Activated CD4-positive, alpha-beta T cell treated with anti-CD3 and anti-CD28 coated beads for 36 hours (primary cell): ENCODE measurements at regions not wholly inside any gene's neighbourhood (a gene's known extent, or its start where the extent isn't known, plus 50 kb on each side); places are given as distances from the start of the nearest gene placed in this dataset.
"Not testable (repeated sequence)": the region's sequence is repeated elsewhere in the genome, so short reads cannot be mapped to it uniquely, and the experiment has no call there.

ENCODE experiments used
- ATAC-seq: fragments of 200-7000 bp; cut with Tn5 transposase; one replicate; pipeline ENCODE4 v1.10.0; 2021; ENCODE audit warnings: mild to moderate bottlenecking, moderate library complexity
- CTCF ChIA-PET: fragments of 350-600 bp; sonication (Branson Sonifier 250); formaldehyde crosslinking; loops from one replicate; lab custom pipeline; 2021; ENCODE audit warnings: antibody characterized with exemption; lab: Charles Lee
- POLR2A ChIA-PET: fragments of 350-600 bp; sonication (Branson Sonifier 250); formaldehyde crosslinking; loops from one replicate; lab custom pipeline; 2021; ENCODE audit warnings: antibody characterized with exemption, inconsistent platforms; lab: Charles Lee
- DNase-seq: peaks from one replicate; pipeline ENCODE4 v3.0.0-alpha.2; 2020
- H3K27ac Mint-ChIP-seq: one replicate; pipeline ENCODE4 v1.8.0; 2021; ENCODE audit warnings: mixed read lengths
- H3K27me3 Mint-ChIP-seq: one replicate; pipeline ENCODE4 v1.8.0; 2021; ENCODE audit warnings: mixed read lengths
- H3K36me3 Mint-ChIP-seq: one replicate; pipeline ENCODE4 v1.8.0; 2021; ENCODE audit warnings: low read depth, mixed read lengths
- H3K4me1 Mint-ChIP-seq: one replicate; pipeline ENCODE4 v1.8.0; 2021; ENCODE audit warnings: mixed read lengths
- H3K4me3 Mint-ChIP-seq: one replicate; pipeline ENCODE4 v1.8.0; 2021; ENCODE audit warnings: mild to moderate bottlenecking, moderate library complexity, mixed read lengths
- H3K9me3 Mint-ChIP-seq: one replicate; pipeline ENCODE4 v1.8.0; 2021; ENCODE audit warnings: low read depth, mixed read lengths
- intact Hi-C, 2 experiments: fragments of 100-400 bp; cut with DNase I in 1 of 2; cut with micrococcal nuclease in 1 of 2; formaldehyde crosslinking; loops; one replicate each; pipeline versions ENCODE4 v1.14.2 to v1.15.1; 2022 to 2024; cut with DNase I, micrococcal nuclease

GRCh38 chr13:99733346-99733745 is 232.1 kb downstream of the TM9SF2 start:
- Mint-ChIP-seq H3K9me3 (no peaks in the 10 kb centered on the region), H3K27me3 (no peaks in the 10 kb centered on the region), H3K27ac (no peak overlapping the region), H3K4me1 (no peaks in the 10 kb centered on the region), H3K36me3 (no peaks in the 10 kb centered on the region), H3K4me3 (no peak overlapping the region)
- intact Hi-C loops = no loop called here
- ATAC-seq (no peak), DNase-seq (no peak)
- ChIA-PET CTCF (interaction anchor here (0.8 kb wide), 1 partner anchor 77 kb away, joined by 3 read pairs; no protein-coding TSS in a partner anchor), POLR2A (no interaction called here)

GRCh38 chr13:99731747-99732146 is 230.5 kb downstream of the TM9SF2 start:
- Mint-ChIP-seq H3K36me3 (no peaks in the 10 kb centered on the region), H3K4me1 (no peaks in the 10 kb centered on the region), H3K4me3 (no peak overlapping the region), H3K27me3 (no peaks in the 10 kb centered on the region), H3K9me3 (no peaks in the 10 kb centered on the region), H3K27ac (no peak overlapping the region)
- no peak for ATAC-seq
- POLR2A ChIA-PET = no interaction called here
- intact Hi-C loops = no loop called here
- CTCF ChIA-PET = interaction anchor here (1.3 kb wide), 1 partner anchor 13 kb away, joined by 3 read pairs; no protein-coding TSS in a partner anchor
- no peak for DNase-seq

- ChIA-PET CTCF (interaction anchor here (0.6 to 0.7 kb wide), 3 partner anchors 27 to 113 kb away, joined by 3 to 5 read pairs (median 3); no protein-coding TSS in a partner anchor), POLR2A (no interaction called here)
- ATAC-seq = no peak
- H3K36me3 Mint-ChIP-seq = no peaks in the 10 kb centered on the region
- intact Hi-C loops = no loop called here
- no peaks in the 10 kb centered on the region for H3K9me3 Mint-ChIP-seq
- H3K4me1 Mint-ChIP-seq = no peaks in the 10 kb centered on the region
- H3K27ac Mint-ChIP-seq = no peak overlapping the region
- H3K27me3 Mint-ChIP-seq = no peaks in the 10 kb centered on the region
- H3K4me3 Mint-ChIP-seq = no peak overlapping the region
- DNase-seq = no peak
Observed at GRCh38 chr13:99730403-99730802, 229.1 kb downstream of the TM9SF2 start.

GRCh38 chr13:99729745-99730144 is 228.5 kb downstream of the TM9SF2 start:
- Mint-ChIP-seq H3K27ac (no peak overlapping the region), H3K4me3 (no peak overlapping the region)
- no peak for ATAC-seq

GRCh38 chr13:99727651-99728050 is 226.4 kb downstream of the TM9SF2 start:
- intact Hi-C loops, H3K27ac Mint-ChIP-seq, DNase-seq, H3K36me3 Mint-ChIP-seq, H3K4me1 Mint-ChIP-seq, CTCF ChIA-PET, H3K27me3 Mint-ChIP-seq, ATAC-seq, H3K4me3 Mint-ChIP-seq, POLR2A ChIA-PET, H3K9me3 Mint-ChIP-seq: not testable (repeated sequence)

More at GRCh38 chr13:99729745-99730144, 228.5 kb downstream of the TM9SF2 start:
- H3K27me3 Mint-ChIP-seq = no peaks in the 10 kb centered on the region
- no peak for DNase-seq
- intact Hi-C loops = no loop called here
- H3K36me3 Mint-ChIP-seq = no peaks in the 10 kb centered on the region
- POLR2A ChIA-PET = no interaction called here
- H3K4me1 Mint-ChIP-seq = no peaks in the 10 kb centered on the region
- no peaks in the 10 kb centered on the region for H3K9me3 Mint-ChIP-seq
- CTCF ChIA-PET = interaction anchor here (0.6 to 0.7 kb wide), 2 partner anchors 26 to 63 kb away, joined by 3 to 5 read pairs; no protein-coding TSS in a partner anchor

GRCh38 chr13:99726282-99726894 is 225.1 kb downstream of the TM9SF2 start:
- no peaks in the 10 kb centered on the region for H3K4me1 Mint-ChIP-seq
- H3K4me3 Mint-ChIP-seq = no peak overlapping the region
- ChIA-PET POLR2A (no interaction called here), CTCF (interaction anchor here (0.7 kb wide), 1 partner anchor 107 kb away, joined by 3 read pairs; no protein-coding TSS in a partner anchor)
- no peaks in the 10 kb centered on the region for H3K27me3 Mint-ChIP-seq
- intact Hi-C loops = no loop called here
- H3K36me3 Mint-ChIP-seq = no peaks in the 10 kb centered on the region
- no peak overlapping the region for H3K27ac Mint-ChIP-seq
- H3K9me3 Mint-ChIP-seq = no peaks in the 10 kb centered on the region
- no peak for ATAC-seq
- DNase-seq = no peak

GRCh38 chr13:99725644-99726043 is 224.4 kb downstream of the TM9SF2 start:
- DNase-seq (no peak), ATAC-seq (no peak)
- Mint-ChIP-seq H3K4me3 (no peak overlapping the region), H3K9me3 (no peaks in the 10 kb centered on the region), H3K27ac (no peak overlapping the region), H3K27me3 (no peaks in the 10 kb centered on the region), H3K4me1 (no peaks in the 10 kb centered on the region), H3K36me3 (no peaks in the 10 kb centered on the region)
- CTCF ChIA-PET = interaction anchor here (0.7 kb wide), 1 partner anchor 106 kb away, joined by 3 read pairs; no protein-coding TSS in a partner anchor
- intact Hi-C loops = no loop called here
- POLR2A ChIA-PET = no interaction called here

GRCh38 chr13:99724633-99725517 is 223.6 kb downstream of the TM9SF2 start:
- intact Hi-C loops = no loop called here
- Mint-ChIP-seq H3K36me3 (no peaks in the 10 kb centered on the region), H3K4me1 (no peaks in the 10 kb centered on the region), H3K27me3 (no peaks in the 10 kb centered on the region), H3K9me3 (no peaks in the 10 kb centered on the region), H3K4me3 (no peak overlapping the region), H3K27ac (no peak overlapping the region)
- POLR2A ChIA-PET = no interaction called here
- CTCF ChIA-PET = interaction anchor here (1.0 kb wide), 1 partner anchor 38 kb away, joined by 3 read pairs; no protein-coding TSS in a partner anchor
- no peak for DNase-seq
- ATAC-seq = no peak

- ChIA-PET CTCF (no interaction called here), POLR2A (no interaction called here)
- intact Hi-C loops = no loop called here
- no peak overlapping the region for H3K27ac Mint-ChIP-seq
- no peaks in the 10 kb centered on the region for H3K9me3 Mint-ChIP-seq
- no peaks in the 10 kb centered on the region for H3K36me3 Mint-ChIP-seq
- no peaks in the 10 kb centered on the region for H3K4me1 Mint-ChIP-seq
- ATAC-seq = no peak
- H3K4me3 Mint-ChIP-seq = no peak overlapping the region
- no peak for DNase-seq
- no peaks in the 10 kb centered on the region for H3K27me3 Mint-ChIP-seq
Observed at GRCh38 chr13:99723878-99724277, 222.6 kb downstream of the TM9SF2 start.

- POLR2A ChIA-PET = no interaction called here
- intact Hi-C loops = no loop called here
- no peaks in the 10 kb centered on the region for H3K27me3 Mint-ChIP-seq
- DNase-seq (no peak), ATAC-seq (no peak)
- no peaks in the 10 kb centered on the region for H3K4me1 Mint-ChIP-seq
- CTCF ChIA-PET = no interaction called here
- H3K9me3 Mint-ChIP-seq = no peaks in the 10 kb centered on the region
- no peak overlapping the region for H3K27ac Mint-ChIP-seq
- H3K4me3 Mint-ChIP-seq = no peak overlapping the region
- no peaks in the 10 kb centered on the region for H3K36me3 Mint-ChIP-seq
Observed at GRCh38 chr13:99722931-99723330, 221.7 kb downstream of the TM9SF2 start.

GRCh38 chr13:99722338-99722818 is 221.1 kb downstream of the TM9SF2 start:
- ChIA-PET POLR2A (no interaction called here), CTCF (interaction anchor here (1.1 kb wide), 1 partner anchor 782 kb away, joined by 4 read pairs; no protein-coding TSS in a partner anchor)
- H3K36me3 Mint-ChIP-seq = no peaks in the 10 kb centered on the region
- no peak overlapping the region for H3K4me3 Mint-ChIP-seq
- H3K27me3 Mint-ChIP-seq = no peaks in the 10 kb centered on the region
- intact Hi-C loops = no loop called here
- no peak for DNase-seq
- no peak overlapping the region for H3K27ac Mint-ChIP-seq
- no peak for ATAC-seq
- no peaks in the 10 kb centered on the region for H3K4me1 Mint-ChIP-seq
- H3K9me3 Mint-ChIP-seq = no peaks in the 10 kb centered on the region
